K562 (cell line): ENCODE measurements at regions not wholly inside any gene's neighbourhood (a gene's known extent, or its start where the extent isn't known, plus 50 kb on each side); places are given as distances from the start of the nearest gene placed in this dataset.

Experiments
- ATAC-seq: fragments of 200-7000 bp; cut with Tn5 transposase; 3 replicates; pipeline ENCODE4 v1.9.1; 2020; ENCODE audit warnings: moderate library complexity
- BruUV-seq: library from RNA; stranded (reverse); fragments of 400-500 nt; replicated peaks from 2 replicates; lab custom pipeline; 2021; lab: Mats Ljungman, UMichigan
- CTCF ChIA-PET: fragments of 300-600 bp; formaldehyde crosslinking; extraction: SDS; loops from one replicate; lab custom pipeline; 2021; ENCODE audit warnings: low intra/inter-chr PET ratio; lab: Yijun Ruan, JAX
- POLR2A ChIA-PET: fragments of 300-600, 350-650 bp; sonication (Branson Sonifier 250); formaldehyde crosslinking; extraction: SDS; loops from one replicate; lab custom pipeline; 2021; ENCODE audit warnings: antibody characterized with exemption, inconsistent platforms; lab: Yijun Ruan, JAX
- DNase-seq, 4 experiments: peaks; one replicate each; pipeline versions ENCODE4 v3.0.0 to v3.0.0-alpha.2; 2011 to 2018; ENCODE audit warnings: low spot score in 3 of 4, mixed read lengths in 3 of 4; ENCODE audit errors: extremely low read depth in 1 of 4
- FAIRE-seq: peaks from 2 replicates; lab custom pipeline; 2011; peaks lifted over from hg19 to GRCh38; lab: Jason Lieb, UNC
- H2AFZ ChIP-seq: 2 replicates; pipeline ENCODE4 v1.6.0; 2011; ENCODE audit warnings: low read depth, low read length, control low read depth, inconsistent platforms
- H3K27ac ChIP-seq: fragments of 200-600 bp; 3 replicates; pipeline ENCODE4 v1.8.0; 2011; ENCODE audit warnings: low read depth, mild to moderate bottlenecking, control low read depth, inconsistent platforms, low read length, moderate library complexity, mixed read lengths; ENCODE audit errors: extremely low read depth
- H3K27me3 ChIP-seq, 2 experiments: fragments of 300-600 bp in 1 of 2; 2 replicates in 1 of 2; 3 replicates in 1 of 2; pipeline versions ENCODE4 v1.6.0 to v1.8.0; 2011; ENCODE audit warnings: inconsistent platforms in 2 of 2, low read length in 2 of 2, mild to moderate bottlenecking in 1 of 2, mixed read lengths in 1 of 2, moderate library complexity in 1 of 2; ENCODE audit not compliant: control insufficient read depth in 2 of 2, insufficient read depth in 2 of 2
- H3K36me3 ChIP-seq: fragments of 300-600 bp; 3 replicates; pipeline ENCODE4 v1.8.0; 2011; ENCODE audit warnings: mild to moderate bottlenecking, low read length, inconsistent platforms; ENCODE audit not compliant: control insufficient read depth, insufficient read depth
- H3K4me1 ChIP-seq, 2 experiments: fragments of 200-600 bp in 1 of 2; replicated peaks in 1 of 2; 2 replicates in 1 of 2; 3 replicates in 1 of 2; pipeline versions ENCODE4 v1.5.1 to v1.8.0; 2011; ENCODE audit warnings: inconsistent platforms in 2 of 2, low read length in 2 of 2, mild to moderate bottlenecking in 1 of 2, mixed read lengths in 1 of 2, moderate library complexity in 1 of 2; ENCODE audit not compliant: control insufficient read depth in 2 of 2, insufficient read depth in 2 of 2
- H3K4me2 ChIP-seq: 2 replicates; pipeline ENCODE4 v1.6.1; 2011; ENCODE audit warnings: low read length, control low read depth, inconsistent platforms, mixed read lengths; ENCODE audit not compliant: insufficient read depth
- H3K4me3 ChIP-seq: fragments of 200-600 bp; sonication (generic), shearing (Covaris generic); 2 replicates; pipeline ENCODE4 v1.5.1; 2016; ENCODE audit warnings: control low read depth, inconsistent platforms
- H3K79me2 ChIP-seq: fragments of 200-600 bp; 3 replicates; pipeline ENCODE4 v1.8.0; 2011; ENCODE audit warnings: low read length, inconsistent platforms; ENCODE audit not compliant: control insufficient read depth, insufficient read depth
- H3K9ac ChIP-seq, 2 experiments: 2 replicates each; pipeline versions ENCODE4 v1.6.0 to v1.6.1; 2011; ENCODE audit warnings: low read depth in 2 of 2, low read length in 2 of 2, control low read depth in 1 of 2, inconsistent platforms in 1 of 2, mild to moderate bottlenecking in 1 of 2, mixed read lengths in 1 of 2; ENCODE audit not compliant: insufficient read depth in 1 of 2
- H3K9me1 ChIP-seq: one replicate; pipeline ENCODE4 v1.6.0; 2011; ENCODE audit warnings: inconsistent platforms, mild to moderate bottlenecking, low read length, moderate library complexity; ENCODE audit not compliant: control insufficient read depth, insufficient read depth
- H3K9me3 ChIP-seq: replicated peaks from 2 replicates; pipeline ENCODE4 v1.5.1; 2011; ENCODE audit warnings: low read depth, low read length, inconsistent platforms; ENCODE audit not compliant: control insufficient read depth, insufficient read depth
- H4K20me1 ChIP-seq: replicated peaks from 2 replicates; pipeline ENCODE4 v1.6.1; 2011; ENCODE audit warnings: low read length, inconsistent platforms, mixed read lengths; ENCODE audit not compliant: control insufficient read depth, insufficient read depth
- BMI1 ChIP-seq: fragments of 150-350 bp; IDR thresholded peaks from 2 replicates; pipeline ENCODE4 v1.6.1; 2014; ENCODE audit warnings: low read length
- FOXA3 ChIP-seq, 2 experiments: fragments of 450-650 bp in 1 of 2; sonication (generic) in 1 of 2; formaldehyde crosslinking; IDR thresholded peaks in 1 of 2; conservative IDR thresholded peaks in 1 of 2; 2 replicates each; pipeline versions ENCODE4 v1.4.0 to v1.8.0; 2020 to 2022; ENCODE audit warnings: mild to moderate bottlenecking in 2 of 2, missing genetic modification reagents in 1 of 2
- KDM2B ChIP-seq: fragments of 250-450 bp; sonication (Bioruptor Pico); IDR thresholded peaks from 2 replicates; pipeline ENCODE4 v1.8.0; 2021; ENCODE audit warnings: mild to moderate bottlenecking, moderate library complexity
- LARP7 ChIP-seq: fragments of 450-650 bp; IDR thresholded peaks from 2 replicates; pipeline ENCODE4 v1.6.1; 2016
- LCOR ChIP-seq: sonication (generic); formaldehyde crosslinking; IDR thresholded peaks from 2 replicates; pipeline ENCODE4 v1.8.0; 2022; ENCODE audit warnings: mild to moderate bottlenecking, missing genetic modification reagents
- MED1 ChIP-seq: sonication (generic); formaldehyde crosslinking; IDR thresholded peaks from 2 replicates; pipeline ENCODE4 v1.8.1; 2023; ENCODE audit warnings: missing genetic modification reagents, borderline replicate concordance
- MIER1 ChIP-seq: fragments of 450-650 bp; IDR thresholded peaks from 2 replicates; pipeline ENCODE4 v1.6.1; 2016; ENCODE audit warnings: antibody characterized with exemption, mild to moderate bottlenecking, low read depth
- MTA2 ChIP-seq: fragments of 450-650 bp; IDR thresholded peaks from 2 replicates; pipeline ENCODE4 v1.6.1; 2016; ENCODE audit warnings: low read depth
- NFYB ChIP-seq: IDR thresholded peaks from 2 replicates; pipeline ENCODE4 v1.6.1; 2011; ENCODE audit warnings: mild to moderate bottlenecking, moderate library complexity; ENCODE audit not compliant: insufficient read length; ENCODE audit errors: extremely low read depth
- POLR2B ChIP-seq: fragments of 450-650 bp; IDR thresholded peaks from 2 replicates; pipeline ENCODE4 v1.6.1; 2018; ENCODE audit warnings: low read depth; ENCODE audit not compliant: partially characterized antibody
- RAD21 ChIP-seq, 2 experiments: fragments of 250-450 bp in 1 of 2; fragments of 450-650 bp in 1 of 2; sonication (Bioruptor Pico) in 1 of 2; formaldehyde crosslinking in 1 of 2; IDR thresholded peaks in 1 of 2; conservative IDR thresholded peaks in 1 of 2; 2 replicates each; pipeline versions ENCODE4 v1.4.0 to v1.8.0; 2020 to 2022; ENCODE audit warnings: mild to moderate bottlenecking in 2 of 2, moderate library complexity in 1 of 2
- RBM17 ChIP-seq: fragments of 200-400 bp; formaldehyde crosslinking; IDR thresholded peaks from 2 replicates; pipeline ENCODE4 v1.6.1; 2017; ENCODE audit warnings: low read depth, mild to moderate bottlenecking, low read length, borderline replicate concordance
- SOX6 ChIP-seq: fragments of 450-650 bp; IDR thresholded peaks from 2 replicates; pipeline ENCODE4 v1.6.1; 2014; ENCODE audit warnings: mild to moderate bottlenecking
- TEAD1 ChIP-seq, 2 experiments: fragments of 450-650 bp in 1 of 2; sonication (generic) in 1 of 2; formaldehyde crosslinking; IDR thresholded peaks; 2 replicates each; pipeline versions ENCODE4 v1.4.0 to v1.8.0; 2020 to 2022; ENCODE audit warnings: mild to moderate bottlenecking in 2 of 2, missing genetic modification reagents in 1 of 2
- TFAM ChIP-seq: fragments of 250-450 bp; sonication (Bioruptor Pico); conservative IDR thresholded peaks from 2 replicates; pipeline ENCODE4 v1.5.0; 2021; ENCODE audit warnings: mild to moderate bottlenecking, moderate library complexity
- ZNF24 ChIP-seq: fragments of 450-650 bp; IDR thresholded peaks from 2 replicates; pipeline ENCODE4 v1.6.1; 2016
- ZNF444 ChIP-seq: fragments of 250-450 bp; sonication (Bioruptor Pico); IDR thresholded peaks from 2 replicates; pipeline ENCODE4 v1.4.0; 2020; ENCODE audit warnings: mild to moderate bottlenecking, moderate library complexity
- ZNF586 ChIP-seq: fragments of 450-650 bp; formaldehyde crosslinking; conservative IDR thresholded peaks from 2 replicates; pipeline ENCODE4 v1.4.0; 2020; ENCODE audit warnings: mild to moderate bottlenecking, moderate library complexity
- ZSCAN29 ChIP-seq: fragments of 450-650 bp; IDR thresholded peaks from 2 replicates; pipeline ENCODE4 v1.6.1; 2017
- WGBS: fragments of 100-300 bp; shearing (Covaris generic); methylation state at CpG from one replicate; pipeline ENCODE4 v1.1.6; 2016; ENCODE audit warnings: low coverage, mixed read lengths; ENCODE audit not compliant: insufficient coverage; ENCODE audit errors: missing lambda C conversion rate; 5-methylcytosine and 5-hydroxymethylcytosine counted together
- in situ Hi-C: fragments of 300-500 bp; cut with MboI; formaldehyde crosslinking; loops from 4 replicates; pipeline ENCODE4 v1.15.0; 2018; ENCODE audit warnings: inconsistent platforms, mixed read lengths
- intact Hi-C: fragments of 100-400 bp; cut with micrococcal nuclease; formaldehyde crosslinking; loops from 2 replicates; pipeline ENCODE4 v1.14.2; 2022
- TF ChIP-seq, protein P1 (sequence below): fragments of 250-450 bp; sonication (Bioruptor Pico); IDR thresholded peaks from 2 replicates; pipeline ENCODE4 v1.8.0; 2022; ENCODE audit warnings: inconsistent platforms, mild to moderate bottlenecking, moderate library complexity, borderline replicate concordance
- TF ChIP-seq, protein P2 (sequence below): fragments of 450-650 bp; formaldehyde crosslinking; IDR thresholded peaks from 2 replicates; pipeline ENCODE4 v1.4.0; 2022; ENCODE audit warnings: missing genetic modification characterization

GRCh38 chr18:27848336-27848735 lies 328.6 kb downstream of the CDH2 start (continued):
- TF ChIP-seq, protein P1, sequence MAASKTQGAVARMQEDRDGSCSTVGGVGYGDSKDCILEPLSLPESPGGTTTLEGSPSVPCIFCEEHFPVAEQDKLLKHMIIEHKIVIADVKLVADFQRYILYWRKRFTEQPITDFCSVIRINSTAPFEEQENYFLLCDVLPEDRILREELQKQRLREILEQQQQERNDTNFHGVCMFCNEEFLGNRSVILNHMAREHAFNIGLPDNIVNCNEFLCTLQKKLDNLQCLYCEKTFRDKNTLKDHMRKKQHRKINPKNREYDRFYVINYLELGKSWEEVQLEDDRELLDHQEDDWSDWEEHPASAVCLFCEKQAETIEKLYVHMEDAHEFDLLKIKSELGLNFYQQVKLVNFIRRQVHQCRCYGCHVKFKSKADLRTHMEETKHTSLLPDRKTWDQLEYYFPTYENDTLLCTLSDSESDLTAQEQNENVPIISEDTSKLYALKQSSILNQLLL, result no peak
- TF ChIP-seq NFYB, result no peak

GRCh38 chr18:27847412-27847811 lies 329.5 kb downstream of the CDH2 start:
- ChIA-PET POLR2A (no interaction called here), CTCF (no interaction called here)
- Histone ChIP-seq H3K4me3 (no peak overlapping the region), H3K27me3 (no peaks in the 10 kb centered on the region), H3K4me1 (no peaks in the 10 kb centered on the region), H3K27ac (no peak overlapping the region), H3K36me3 (no peaks in the 10 kb centered on the region), H3K9me1 (no peaks in the 10 kb centered on the region), H3K9me3 (no peaks in the 10 kb centered on the region), H3K9ac (no peak overlapping the region), H3K79me2 (no peaks in the 10 kb centered on the region), H3K4me2 (no peak overlapping the region), H4K20me1 (no peaks in the 10 kb centered on the region), H2AFZ (no peak overlapping the region)
- BruUV-seq, result no TSS peak
- no peak for ATAC-seq
- 0% methylated on average over 4 of the region's 4 CpGs for WGBS
- TF ChIP-seq, protein P2, sequence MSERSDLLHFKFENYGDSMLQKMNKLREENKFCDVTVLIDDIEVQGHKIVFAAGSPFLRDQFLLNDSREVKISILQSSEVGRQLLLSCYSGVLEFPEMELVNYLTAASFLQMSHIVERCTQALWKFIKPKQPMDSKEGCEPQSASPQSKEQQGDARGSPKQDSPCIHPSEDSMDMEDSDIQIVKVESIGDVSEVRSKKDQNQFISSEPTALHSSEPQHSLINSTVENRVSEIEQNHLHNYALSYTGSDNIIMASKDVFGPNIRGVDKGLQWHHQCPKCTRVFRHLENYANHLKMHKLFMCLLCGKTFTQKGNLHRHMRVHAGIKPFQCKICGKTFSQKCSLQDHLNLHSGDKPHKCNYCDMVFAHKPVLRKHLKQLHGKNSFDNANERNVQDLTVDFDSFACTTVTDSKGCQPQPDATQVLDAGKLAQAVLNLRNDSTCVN, result no peak
- TF ChIP-seq ZSCAN29, result no peak
- no peak for TF ChIP-seq SOX6
- no peak for TF ChIP-seq POLR2B
- no peak for TF ChIP-seq MED1 (CRISPR knock-in tag)
- no peak for TF ChIP-seq LCOR (CRISPR knock-in tag)
- no peak for TF ChIP-seq KDM2B (CRISPR knock-in tag)
- no peak for TF ChIP-seq RAD21 (CRISPR knock-in tag; conservative IDR thresholded peaks at IDR 0.05 in 1 of 2, IDR thresholded peaks at IDR 0.05 in 1 of 2)
- no peak for TF ChIP-seq RBM17
- TF ChIP-seq MTA2, result no peak
- TF ChIP-seq TFAM (CRISPR knock-in tag), result no peak
- TF ChIP-seq ZNF24, result no peak
- no peak for TF ChIP-seq BMI1
- no peak for TF ChIP-seq LARP7
- no peak for TF ChIP-seq TEAD1 (CRISPR knock-in tag; IDR thresholded peaks at IDR 0.05)
- TF ChIP-seq ZNF444, result no peak
- TF ChIP-seq FOXA3 (CRISPR knock-in tag; conservative IDR thresholded peaks at IDR 0.05 in 1 of 2, IDR thresholded peaks at IDR 0.05 in 1 of 2), result no peak
- TF ChIP-seq ZNF586, result no peak
- TF ChIP-seq MIER1, result no peak
- intact Hi-C loops, result no loop called here
- in situ Hi-C loops, result no loop called here
- FAIRE-seq, result no peak
- DNase-seq, result no peak
